Suppressor macrophage (primary cell): ENCODE measurements at regions not wholly inside any gene's neighbourhood (a gene's known extent, or its start where the extent isn't known, plus 50 kb on each side); places are given as distances from the start of the nearest gene placed in this dataset.

Experiments
- DNase-seq, 4 experiments: peaks; one replicate each; pipeline ENCODE4 v3.0.0-alpha.2; 2020 to 2022

- DNase-seq, result no peak
These were observed 275.5 kb downstream of the MAP2K4 start for GRCh38 chr17:12296209-12296625.

GRCh38 chr17:12301551-12301950 lies 280.9 kb downstream of the MAP2K4 start:
- DNase-seq, result no peak

- DNase-seq, result no peak
These were observed 282.0 kb downstream of the MAP2K4 start for GRCh38 chr17:12302711-12303110.

- DNase-seq, result no peak
These were observed 290.1 kb downstream of the MAP2K4 start for GRCh38 chr17:12310811-12311210.

- no peak for DNase-seq
These were observed 292.0 kb downstream of the MAP2K4 start for GRCh38 chr17:12312692-12313091.

GRCh38 chr17:12313786-12314185 lies 293.1 kb downstream of the MAP2K4 start:
- DNase-seq, result no peak

GRCh38 chr17:12316021-12316420 lies 295.3 kb downstream of the MAP2K4 start:
- no peak for DNase-seq

- DNase-seq, result no peak
These were observed 298.0 kb downstream of the MAP2K4 start for GRCh38 chr17:12318571-12319266.

GRCh38 chr17:12320286-12320685 lies 299.6 kb downstream of the MAP2K4 start:
- no peak for DNase-seq

- DNase-seq, result no peak
These were observed 307.5 kb downstream of the MAP2K4 start for GRCh38 chr17:12328204-12328603.

GRCh38 chr17:12330456-12330855 lies 309.8 kb downstream of the MAP2K4 start:
- DNase-seq, result no peak

GRCh38 chr17:12341328-12341727 lies 320.7 kb downstream of the MAP2K4 start:
- DNase-seq, result no peak

- DNase-seq, result no peak
These were observed 321.5 kb downstream of the MAP2K4 start for GRCh38 chr17:12342161-12342560.

GRCh38 chr17:12342609-12343435 lies 322.1 kb downstream of the MAP2K4 start:
- no peak for DNase-seq

- no peak for DNase-seq
These were observed 317.2 kb upstream of the MYOCD start for GRCh38 chr17:12348476-12348875.

- no peak for DNase-seq
These were observed 316.4 kb upstream of the MYOCD start for GRCh38 chr17:12349297-12349696.

GRCh38 chr17:12352127-12352526 lies 313.6 kb upstream of the MYOCD start:
- no peak for DNase-seq

GRCh38 chr17:12357600-12357999 lies 308.1 kb upstream of the MYOCD start:
- no peak for DNase-seq

GRCh38 chr17:12358477-12358876 lies 307.2 kb upstream of the MYOCD start:
- no peak for DNase-seq

GRCh38 chr17:12362853-12363455 lies 302.7 kb upstream of the MYOCD start:
- no peak for DNase-seq

GRCh38 chr17:12365805-12366204 lies 299.9 kb upstream of the MYOCD start:
- DNase-seq, result no peak

- no peak for DNase-seq
These were observed 296.6 kb upstream of the MYOCD start for GRCh38 chr17:12369065-12369464.

- DNase-seq, result no peak
These were observed 289.4 kb upstream of the MYOCD start for GRCh38 chr17:12376276-12376675.

- DNase-seq, result no peak
These were observed 279.5 kb upstream of the MYOCD start for GRCh38 chr17:12386225-12386624.
